DOHH2 (cell line): ENCODE measurements at regions not wholly inside any gene's neighbourhood (a gene's known extent, or its start where the extent isn't known, plus 50 kb on each side); places are given as distances from the start of the nearest gene placed in this dataset.

ENCODE experiments used
- EZH2phosphoT487 ChIP-seq: fragments of 200-600 bp; sonication (generic); IDR thresholded peaks from 2 replicates; pipeline ENCODE4 v1.6.1; 2017; ENCODE audit warnings: borderline replicate concordance, mild to moderate bottlenecking, antibody characterized with exemption, low read length, moderate library complexity, mixed read lengths
- TF ChIP-seq, protein P1 (sequence below): fragments of 200-600 bp; sonication (generic); IDR thresholded peaks from one replicate; pipeline ENCODE4 v1.5.1; 2014; ENCODE audit warnings: antibody characterized with exemption, mild to moderate bottlenecking, low read depth, low read length; ENCODE audit not compliant: poor library complexity, severe bottlenecking

DNA sequence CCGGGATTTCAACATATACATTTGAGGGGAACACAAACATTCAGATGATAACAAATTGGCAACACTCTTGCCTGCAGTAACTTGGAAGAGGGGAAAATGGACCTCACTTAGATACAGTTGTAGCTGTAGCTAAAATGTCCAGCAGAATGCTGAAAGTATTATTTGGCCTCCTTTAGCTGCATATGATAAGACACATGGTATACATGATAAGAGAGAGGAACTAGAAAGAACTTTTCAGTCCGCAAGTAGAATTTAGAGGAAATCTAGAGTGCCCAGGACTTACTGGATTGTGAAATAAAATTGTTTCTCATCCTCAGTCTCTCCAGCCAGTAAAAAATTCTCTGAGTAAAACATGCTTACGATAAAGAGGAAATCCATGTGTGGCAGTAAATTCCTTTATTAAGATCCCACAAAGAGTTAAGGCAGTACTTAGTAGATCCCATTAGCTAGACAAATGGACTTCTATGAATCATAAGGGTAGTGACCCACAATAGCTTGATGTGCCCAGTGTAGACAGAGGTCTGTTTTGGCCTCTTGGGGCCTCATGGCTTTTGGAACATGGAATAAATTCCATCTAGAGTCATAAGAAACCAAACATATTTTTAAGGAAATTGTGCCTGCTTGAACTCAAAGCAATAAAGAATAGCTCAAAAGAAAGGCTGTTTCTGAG lies 87.9 kb upstream of the RBM24 start:
- TF ChIP-seq, protein P1, sequence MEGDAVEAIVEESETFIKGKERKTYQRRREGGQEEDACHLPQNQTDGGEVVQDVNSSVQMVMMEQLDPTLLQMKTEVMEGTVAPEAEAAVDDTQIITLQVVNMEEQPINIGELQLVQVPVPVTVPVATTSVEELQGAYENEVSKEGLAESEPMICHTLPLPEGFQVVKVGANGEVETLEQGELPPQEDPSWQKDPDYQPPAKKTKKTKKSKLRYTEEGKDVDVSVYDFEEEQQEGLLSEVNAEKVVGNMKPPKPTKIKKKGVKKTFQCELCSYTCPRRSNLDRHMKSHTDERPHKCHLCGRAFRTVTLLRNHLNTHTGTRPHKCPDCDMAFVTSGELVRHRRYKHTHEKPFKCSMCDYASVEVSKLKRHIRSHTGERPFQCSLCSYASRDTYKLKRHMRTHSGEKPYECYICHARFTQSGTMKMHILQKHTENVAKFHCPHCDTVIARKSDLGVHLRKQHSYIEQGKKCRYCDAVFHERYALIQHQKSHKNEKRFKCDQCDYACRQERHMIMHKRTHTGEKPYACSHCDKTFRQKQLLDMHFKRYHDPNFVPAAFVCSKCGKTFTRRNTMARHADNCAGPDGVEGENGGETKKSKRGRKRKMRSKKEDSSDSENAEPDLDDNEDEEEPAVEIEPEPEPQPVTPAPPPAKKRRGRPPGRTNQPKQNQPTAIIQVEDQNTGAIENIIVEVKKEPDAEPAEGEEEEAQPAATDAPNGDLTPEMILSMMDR = no peak
- TF ChIP-seq EZH2phosphoT487 = no peak
